GM18907 (cell line): ENCODE measurements at regions not wholly inside any gene's neighbourhood (a gene's known extent, or its start where the extent isn't known, plus 50 kb on each side); places are given as distances from the start of the nearest gene placed in this dataset.

Experiments
- ATAC-seq: cut with Tn5 transposase; IDR thresholded peaks from one replicate; pipeline ENCODE4 v1.9.1; 2021; ENCODE audit warnings: mild to moderate bottlenecking, moderate library complexity; ENCODE audit not compliant: unreplicated experiment

DNA sequence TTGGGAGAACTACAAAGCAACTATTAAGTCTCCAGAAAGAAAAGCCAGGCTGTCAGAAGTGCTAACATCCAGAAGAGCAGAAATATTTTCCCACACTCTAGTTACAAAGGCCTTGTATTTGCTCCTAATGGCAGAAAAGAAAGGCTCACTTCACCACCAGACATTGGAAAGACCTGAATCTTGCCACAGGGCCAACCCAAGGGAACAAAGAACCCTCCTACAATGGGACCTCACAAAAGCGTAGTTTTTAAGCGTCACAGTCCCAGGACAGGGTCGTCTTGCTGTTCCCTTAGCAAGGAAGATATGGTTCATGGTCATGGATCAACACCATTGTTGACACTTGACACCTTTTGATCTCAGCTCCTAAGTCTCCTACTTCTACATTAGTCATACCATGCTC lies 119.1 kb downstream of the RPS29 start:
- ATAC-seq: no peak

DNA sequence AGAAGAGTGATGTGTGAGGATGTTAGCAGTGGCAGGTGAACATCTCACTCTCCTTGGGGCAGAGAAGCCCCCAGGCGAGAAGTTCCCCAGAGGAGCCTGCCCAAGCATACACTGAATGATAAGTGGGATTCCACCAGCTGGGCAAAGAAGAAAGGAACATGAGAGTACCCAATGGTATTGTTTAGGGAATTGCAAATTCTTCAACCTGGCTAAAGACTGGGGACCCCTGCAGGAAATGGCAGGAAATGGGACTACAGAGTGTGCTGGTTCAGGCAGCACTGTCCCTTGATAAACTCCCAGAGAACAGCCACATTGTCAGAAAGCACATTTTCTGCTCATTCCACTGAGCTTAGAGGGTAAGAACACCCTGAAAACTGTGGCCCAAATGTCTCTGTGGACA lies 121.3 kb downstream of the RPS29 start:
- ATAC-seq: no peak

DNA sequence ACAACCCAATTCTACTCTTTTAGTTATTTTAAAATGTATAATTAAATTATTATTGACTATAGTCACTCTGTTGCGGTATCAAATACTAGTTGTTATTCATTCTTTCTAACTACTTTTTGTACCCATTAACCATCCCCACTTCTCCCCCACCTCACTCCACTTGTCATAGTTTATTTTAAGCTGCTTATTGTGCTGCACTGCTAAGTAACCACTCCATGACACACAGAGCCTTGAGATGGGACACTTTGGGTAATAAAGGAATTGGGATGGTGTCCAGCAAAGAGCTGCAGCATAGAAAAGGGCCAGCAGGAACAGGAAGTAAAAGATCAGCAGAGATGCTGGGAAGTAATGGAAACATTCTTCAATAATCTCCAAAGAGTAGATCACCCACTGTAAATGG lies 123.0 kb downstream of the RPS29 start:
- ATAC-seq: no peak

DNA sequence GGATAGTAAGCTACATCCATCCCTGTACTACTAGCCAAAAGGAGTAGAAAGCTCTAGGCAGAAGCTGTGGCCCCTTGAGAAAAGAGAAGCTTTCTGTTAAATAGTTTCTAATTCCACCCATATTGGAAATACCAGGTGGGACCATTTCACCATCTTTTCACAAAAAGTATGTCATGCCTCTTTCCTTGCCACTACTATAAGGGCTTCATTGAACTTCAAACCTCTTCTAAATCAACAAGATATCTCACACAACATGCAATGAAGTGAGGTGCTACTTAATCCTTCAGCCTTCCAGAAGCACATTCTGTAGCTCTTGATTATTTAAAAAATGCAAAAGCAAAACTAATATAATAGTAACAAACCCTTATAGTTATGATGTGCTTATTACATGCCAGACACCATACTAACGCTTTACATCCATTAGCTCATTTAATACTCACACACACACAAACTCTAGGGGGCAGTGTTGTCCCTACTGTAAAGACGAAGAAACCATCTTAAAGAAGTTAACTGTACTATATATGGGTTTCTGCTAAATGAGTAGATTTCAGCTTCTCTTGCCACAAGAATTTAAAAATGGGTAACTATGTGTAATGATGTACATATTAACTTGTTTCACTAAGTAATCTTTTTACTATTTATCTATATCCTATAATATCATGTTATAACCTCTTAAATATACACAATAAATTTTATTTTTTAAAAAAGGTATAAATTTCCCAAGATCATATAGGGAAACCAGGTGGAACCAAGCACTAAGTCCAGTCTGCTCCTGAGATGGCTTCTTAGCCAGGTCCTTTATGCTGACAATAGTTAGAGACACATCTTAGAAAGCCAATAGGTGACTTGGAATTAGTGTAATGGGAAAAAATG lies 124.4 kb downstream of the RPS29 start:
- ATAC-seq: peak; percentile 93

DNA sequence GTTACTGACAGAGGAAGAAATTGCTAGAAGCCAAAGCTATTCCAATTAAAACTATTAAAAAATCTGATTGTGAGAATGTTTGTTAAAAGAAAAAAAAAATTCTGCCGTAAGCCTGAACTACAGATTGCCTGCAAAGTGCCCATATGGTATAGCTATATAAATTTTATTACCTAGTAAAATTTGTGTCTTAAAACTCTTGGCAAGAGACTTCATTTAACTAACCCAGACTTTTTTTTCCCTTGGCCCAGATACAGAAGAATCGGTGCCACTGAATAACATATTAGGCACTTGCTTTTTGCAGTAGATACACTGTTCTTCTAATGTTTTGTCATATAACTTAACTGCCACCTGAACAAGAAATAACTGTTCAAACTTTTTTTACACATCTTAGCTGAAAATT lies 125.5 kb downstream of the RPS29 start:
- ATAC-seq: no peak

DNA sequence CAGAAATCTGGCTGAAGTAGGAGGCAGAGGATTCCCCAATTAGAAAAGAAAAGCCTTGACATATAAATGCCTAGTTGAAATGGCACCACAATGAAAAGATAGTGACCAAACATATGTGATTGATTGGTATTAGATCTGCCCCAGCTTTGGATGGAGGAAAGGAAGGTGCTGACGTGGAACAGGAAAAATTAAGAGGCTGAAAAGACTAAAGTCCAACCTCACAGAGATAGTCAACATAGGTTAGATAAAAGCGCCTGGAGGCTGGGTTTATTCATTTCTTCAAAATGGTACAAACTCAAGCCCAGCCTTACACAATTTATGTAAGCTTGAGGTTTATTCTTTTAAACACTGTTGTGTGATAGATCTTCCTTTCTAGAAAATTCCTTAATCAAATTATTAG lies 129.6 kb downstream of the RPS29 start:
- ATAC-seq: no peak

DNA sequence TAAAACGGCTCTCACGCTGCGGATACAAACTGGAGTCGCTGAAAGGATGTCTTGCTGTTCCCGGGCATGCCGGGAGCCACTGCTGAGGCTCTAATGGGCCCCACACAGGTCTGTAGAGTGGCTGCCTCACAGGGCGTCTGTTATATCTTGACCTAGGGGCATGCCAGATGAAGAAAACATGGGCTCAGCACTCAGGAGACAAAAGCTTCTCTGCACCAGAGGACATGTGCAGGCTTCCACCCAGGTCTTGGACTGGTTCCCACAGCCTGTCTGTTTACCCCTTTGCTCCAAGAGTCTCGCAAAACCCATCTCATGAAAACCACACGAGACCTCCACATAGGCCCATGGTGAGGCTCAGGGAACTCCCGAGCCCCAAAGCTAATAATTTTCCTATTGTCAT lies 134.2 kb downstream of the RPS29 start:
- no peak for ATAC-seq

DNA sequence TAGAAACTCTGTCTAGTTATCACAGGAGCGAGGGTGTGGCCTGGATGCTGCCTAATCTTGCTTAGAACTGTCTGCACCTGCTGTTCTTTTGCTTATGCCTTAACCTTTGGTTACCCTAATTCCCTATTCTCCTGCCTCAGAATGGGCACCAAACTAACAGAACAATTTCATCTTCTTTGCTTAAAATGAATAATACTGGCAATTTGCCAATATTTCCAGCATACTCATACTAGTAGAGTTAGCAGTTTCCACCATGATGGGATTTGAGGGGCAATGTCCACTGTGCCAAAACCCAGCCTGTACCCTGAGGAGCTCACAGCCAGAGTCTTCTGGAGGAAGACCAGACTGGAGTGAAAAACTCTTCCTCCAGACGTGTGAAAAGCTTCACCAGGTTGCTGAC lies 136.4 kb downstream of the RPS29 start:
- no peak for ATAC-seq

DNA sequence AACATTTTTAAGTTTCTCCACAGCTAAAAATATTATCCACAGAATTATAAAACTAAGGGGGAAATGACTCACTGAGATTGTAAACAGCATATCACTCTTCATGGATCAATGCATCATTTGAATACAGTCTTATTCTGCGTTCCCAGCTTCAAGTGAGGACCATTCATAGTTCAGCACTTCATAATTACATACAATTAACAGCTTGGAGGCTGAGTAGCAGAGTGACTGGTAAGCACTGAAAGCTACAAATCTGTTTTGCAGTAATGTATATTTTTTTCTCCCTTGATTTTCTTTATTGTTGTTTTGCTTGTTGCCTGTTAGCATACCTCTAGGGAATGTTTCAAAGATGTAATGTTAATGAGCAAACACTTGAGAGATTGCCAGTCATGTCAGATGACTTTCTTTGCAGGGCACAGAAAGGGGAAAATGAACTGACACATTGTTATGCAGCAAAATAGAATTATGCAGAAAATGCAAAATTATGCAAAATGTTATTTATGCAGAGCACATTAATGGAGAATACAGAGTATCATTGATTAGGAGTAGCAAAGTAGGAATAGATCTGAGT lies 138.6 kb downstream of the RPS29 start:
- no peak for ATAC-seq

DNA sequence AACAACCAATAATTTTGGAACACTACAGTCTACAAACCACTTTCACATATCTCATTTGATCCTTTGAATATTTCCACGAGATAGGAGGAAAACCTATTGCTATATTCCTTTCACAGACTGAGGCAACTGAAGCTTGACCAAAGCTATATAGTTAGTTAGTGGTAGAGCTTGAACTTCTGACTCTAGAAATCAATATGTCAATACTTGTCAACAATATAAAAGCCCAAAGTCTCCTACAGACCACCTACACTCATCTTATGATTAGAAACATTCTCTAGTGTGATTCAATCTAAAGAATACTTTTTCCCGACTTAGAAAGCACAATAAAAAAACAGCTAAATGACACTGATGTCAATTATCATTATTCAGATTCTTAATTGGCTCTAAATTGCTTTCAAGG lies 139.4 kb downstream of the RPS29 start:
- no peak for ATAC-seq

DNA sequence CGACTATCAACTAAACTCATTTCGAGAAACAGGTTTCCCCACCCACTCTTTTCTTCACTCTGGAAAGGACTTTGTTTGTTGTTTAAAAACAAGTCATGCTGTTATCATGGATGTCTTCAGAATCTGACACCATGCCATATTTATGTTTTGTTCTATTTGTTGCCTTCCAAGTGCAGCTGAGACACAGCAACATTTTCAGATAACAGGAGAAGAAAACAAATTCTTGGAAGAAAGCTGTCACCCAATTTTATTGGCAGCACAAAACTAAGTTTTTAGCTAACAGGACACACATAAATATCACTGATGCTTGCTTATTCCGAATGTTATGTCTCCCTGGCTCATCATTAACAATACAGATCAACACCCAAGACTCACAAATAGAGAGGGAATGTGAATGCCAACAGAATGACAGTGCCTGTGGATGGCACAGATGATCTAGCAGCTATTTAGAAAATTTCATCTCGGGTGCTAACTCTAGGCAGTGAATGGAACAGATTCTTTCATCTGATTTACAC lies 147.9 kb downstream of the RPS29 start:
- no peak for ATAC-seq

DNA sequence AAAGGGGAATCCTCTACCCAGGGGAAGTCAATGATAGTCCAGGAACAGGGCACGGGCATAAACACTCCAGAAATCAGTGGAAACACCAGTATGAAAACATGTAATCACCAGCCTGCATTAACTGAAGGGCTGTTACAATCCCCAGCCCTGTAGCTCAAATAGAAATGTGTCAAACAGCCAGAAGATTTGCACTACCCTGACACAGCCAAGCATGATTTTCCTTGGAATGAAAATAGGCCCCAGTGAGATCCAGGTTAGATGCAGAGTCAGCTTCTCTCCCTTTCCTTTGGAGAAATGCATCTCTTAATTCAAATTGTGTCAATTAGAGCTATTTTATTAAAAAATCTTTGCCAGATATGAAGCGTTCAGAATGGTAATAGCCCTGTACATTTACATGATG lies 158.1 kb downstream of the RPS29 start:
- ATAC-seq: no peak

DNA sequence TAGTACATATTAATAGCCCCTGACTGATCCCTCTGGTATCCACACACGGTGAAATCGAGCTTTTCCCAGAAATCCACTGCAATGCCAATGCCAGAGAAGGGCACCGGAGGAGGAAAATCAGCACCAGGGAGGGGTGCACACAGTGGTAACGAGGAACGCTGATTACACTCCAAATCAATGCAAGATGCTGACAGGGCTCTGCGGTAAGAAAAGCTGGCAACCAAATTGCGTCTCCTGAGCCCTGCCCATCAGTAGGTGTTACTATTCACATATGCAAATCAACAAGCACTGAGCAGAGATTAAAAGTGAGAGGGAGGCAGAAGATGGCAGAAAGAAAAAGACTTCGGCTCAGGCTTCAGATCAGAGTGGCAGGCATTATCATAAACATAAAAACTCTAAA lies 159.1 kb downstream of the RPS29 start:
- ATAC-seq: no peak

DNA sequence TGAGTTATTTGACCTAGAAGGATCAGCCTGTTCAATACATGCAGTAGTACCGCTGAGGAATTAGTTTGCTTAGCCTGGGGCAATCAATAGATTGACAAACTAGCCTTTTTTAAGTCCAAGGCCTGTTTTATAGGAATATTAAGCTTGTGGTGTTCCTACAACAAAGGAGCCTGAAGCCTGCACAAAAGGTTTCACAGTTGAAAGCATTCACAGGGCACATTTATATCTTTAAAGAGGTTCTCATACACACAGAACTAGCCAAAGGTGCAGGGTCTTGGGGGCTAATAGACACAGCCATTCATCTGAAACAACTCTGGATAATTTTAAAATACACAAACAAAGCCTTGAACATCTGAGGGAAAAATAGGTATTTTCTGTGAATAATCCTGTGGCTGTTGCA lies 160.3 kb downstream of the RPS29 start:
- ATAC-seq: no peak

DNA sequence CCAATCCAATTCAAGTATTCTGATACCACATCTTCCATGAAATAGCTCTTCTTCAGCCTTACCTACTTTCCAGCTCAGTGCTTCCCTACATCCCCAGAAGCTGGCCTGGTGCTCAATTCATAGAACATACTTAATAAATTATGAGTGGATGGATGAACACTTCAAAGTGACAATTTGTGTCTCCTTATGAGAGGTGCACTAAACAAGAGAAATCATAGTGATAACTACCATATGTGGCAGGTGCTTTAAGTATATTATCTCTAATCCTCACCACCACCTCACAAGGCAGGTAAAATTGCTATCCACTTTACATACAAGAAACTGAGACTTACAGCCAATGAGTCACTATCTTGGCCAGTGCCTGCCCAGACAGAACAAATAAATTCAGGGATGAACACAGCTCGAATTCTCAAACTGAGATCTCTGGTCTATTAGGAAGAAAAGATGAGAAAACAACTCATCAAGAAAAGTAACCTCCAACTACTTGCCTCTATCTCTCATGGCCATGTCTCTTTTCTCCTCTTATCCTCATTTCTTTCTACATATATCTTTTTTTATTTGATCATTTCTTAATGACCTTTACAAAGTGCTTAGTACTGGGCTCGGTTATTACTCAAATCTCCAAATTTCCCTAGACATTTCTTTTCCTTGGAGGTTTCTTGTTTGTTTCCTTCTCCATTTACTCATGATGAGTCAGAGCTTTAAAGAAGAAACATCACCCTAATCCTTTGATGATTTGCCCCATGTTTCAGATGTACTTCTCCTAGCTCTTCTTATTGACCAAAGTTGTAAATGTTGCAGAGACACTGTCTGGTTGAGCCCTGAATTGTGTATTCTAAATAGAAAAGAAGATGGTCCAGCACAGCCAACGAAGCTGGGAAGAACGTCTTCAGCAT lies 161.5 kb downstream of the RPS29 start:
- no peak for ATAC-seq

DNA sequence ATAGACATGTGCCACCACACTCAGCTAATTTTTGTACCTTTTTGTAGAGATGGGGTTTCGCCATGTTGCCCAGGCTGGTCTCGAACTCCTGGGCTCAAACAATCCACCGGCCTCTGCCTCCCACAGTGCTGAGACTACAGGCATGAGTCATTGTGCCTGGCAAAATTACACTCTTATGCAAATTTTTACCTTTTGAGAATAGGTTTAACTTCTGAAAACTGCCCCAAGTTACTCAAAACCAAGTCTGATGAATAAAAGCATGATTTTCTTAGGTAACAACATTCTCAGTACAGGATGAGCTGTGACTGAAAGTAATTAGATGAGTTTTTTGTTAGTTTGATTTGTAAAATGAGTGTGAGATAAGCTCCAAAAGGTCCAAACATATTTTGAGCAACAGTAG lies 166.0 kb downstream of the RPS29 start:
- ATAC-seq: no peak

DNA sequence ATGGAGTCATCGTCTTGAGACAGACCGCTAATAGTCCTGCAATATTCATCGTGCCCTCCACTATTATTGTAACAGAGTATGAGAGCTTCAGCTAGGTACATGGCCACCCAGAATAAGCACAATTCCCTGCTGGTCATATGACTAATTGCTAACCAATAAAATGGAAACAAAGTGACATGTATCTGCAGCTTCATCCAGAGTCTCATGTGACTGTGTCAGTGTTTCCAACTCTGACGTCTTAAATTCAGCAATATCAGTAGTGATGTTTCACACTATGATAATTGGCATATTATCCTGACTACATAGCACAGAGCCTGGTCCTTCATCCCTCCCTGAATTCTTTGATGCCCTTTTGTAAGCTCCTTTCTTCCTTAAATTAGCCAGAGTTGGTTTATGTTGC lies 167.4 kb downstream of the RPS29 start:
- no peak for ATAC-seq

DNA sequence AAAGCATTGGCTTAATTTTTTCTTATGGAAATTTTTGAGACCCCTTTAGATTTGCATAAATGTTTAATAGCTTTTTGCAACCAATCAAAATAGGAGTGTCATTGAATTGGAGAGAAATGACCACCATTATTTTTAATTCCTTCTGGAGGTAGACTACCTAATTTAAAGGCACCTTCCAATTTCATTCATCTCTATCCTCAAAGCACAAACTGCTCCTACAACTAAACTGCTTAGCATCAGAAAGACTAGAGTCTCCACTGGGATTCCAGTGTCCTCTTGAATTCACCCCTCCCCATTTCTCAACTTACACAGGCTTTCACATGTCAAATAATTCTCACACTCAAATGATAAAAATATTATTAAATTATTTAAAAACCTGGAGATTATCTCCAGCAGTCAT lies 168.4 kb downstream of the RPS29 start:
- ATAC-seq: no peak

DNA sequence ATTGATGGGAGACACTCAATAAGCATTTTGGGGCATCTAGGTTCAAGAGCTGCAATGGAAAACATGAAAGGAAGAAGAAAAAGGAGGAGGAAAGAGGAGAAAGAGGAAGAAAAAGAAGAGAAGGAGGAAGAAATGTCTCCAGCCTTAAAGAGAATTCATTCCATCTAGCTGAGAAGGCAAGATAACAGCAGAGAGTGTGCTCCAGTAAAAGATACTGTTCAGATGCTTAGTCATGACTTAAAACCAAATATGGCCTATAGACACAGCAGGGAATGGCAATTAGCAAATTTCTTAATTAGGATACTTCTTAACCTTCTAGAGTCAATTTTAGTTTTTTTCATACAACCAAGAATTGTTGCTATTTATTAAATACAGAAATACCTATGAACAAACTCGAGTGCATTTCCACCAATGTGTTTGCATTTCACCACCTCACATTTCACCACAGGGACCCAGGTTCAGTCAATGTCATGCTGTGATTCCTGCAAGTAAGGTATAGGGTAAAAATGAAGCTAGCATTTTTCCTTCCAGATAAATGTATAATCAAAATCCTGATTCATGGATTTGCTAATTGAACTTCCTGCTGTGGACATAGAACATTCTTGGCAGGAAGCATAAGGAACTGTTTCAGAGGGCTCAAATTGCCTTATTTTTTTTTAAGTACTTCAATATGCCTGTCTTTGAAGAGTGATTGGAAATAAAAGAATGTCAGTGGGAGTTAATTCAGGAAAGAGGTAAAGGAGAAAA lies 177.8 kb downstream of the RPS29 start:
- no peak for ATAC-seq

DNA sequence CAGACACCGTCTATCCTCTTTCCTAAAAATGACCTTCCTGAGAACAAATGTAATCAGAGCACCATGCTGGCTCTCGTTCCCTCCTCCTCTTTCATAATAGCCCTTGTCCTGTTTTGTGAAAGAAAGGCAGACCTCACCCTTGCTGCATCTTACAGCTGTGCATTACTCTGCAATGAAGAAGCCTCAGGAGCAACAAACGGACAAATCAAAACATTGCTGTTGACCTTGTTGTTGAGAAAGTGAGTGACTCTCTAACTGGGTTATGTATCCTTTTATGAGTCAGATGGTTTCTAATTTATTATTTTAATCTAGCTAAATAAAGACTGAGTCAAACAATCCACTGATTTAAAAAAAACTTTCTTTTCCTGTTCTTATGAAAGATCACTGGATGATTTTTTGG lies 180.9 kb downstream of the RPS29 start:
- ATAC-seq: no peak

DNA sequence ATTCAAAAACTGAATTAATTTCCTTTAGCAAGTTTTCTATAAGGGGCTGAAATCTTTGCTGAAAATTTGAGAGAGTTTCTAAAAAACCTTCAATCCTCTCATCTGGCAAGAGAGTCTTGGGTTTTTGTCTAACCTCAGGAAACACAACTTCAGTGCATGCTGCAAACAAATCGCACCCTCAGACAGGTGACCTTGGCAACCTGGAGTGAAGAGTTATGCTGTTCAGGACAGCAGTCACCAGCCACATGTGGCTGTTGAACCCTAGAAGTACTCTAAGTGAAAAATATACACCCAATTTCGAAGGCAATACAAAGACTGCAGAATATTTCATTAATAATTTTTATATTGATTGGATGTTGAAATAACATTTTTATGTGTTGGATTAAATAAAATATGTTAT lies 184.8 kb downstream of the RPS29 start:
- no peak for ATAC-seq
